LHCN-M2 (cell line): ENCODE measurements at regions not wholly inside any gene's neighbourhood (a gene's known extent, or its start where the extent isn't known, plus 50 kb on each side); places are given as distances from the start of the nearest gene placed in this dataset.

Source experiments
- DNase-seq: peaks from one replicate; pipeline ENCODE4 v3.0.0-alpha.2; 2012; ENCODE audit warnings: low read depth

DNA sequence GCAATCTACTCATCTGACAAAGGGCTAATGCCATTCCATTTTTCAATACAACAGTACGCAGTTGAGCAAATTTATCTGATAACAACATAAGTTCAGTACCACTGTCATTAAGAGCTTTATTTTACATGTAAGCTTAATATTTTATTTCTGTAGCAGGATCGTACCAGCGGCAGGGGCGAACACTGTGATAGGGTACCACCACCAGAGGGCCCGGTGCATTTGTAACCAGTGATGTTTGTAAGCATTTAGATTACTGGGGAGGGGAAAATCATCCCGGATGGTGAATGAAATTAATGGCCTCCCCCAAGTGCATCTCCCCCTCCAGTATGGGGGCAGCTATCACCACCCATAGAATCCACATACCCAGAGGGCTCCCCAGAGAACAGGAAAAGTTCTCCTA is 179.0 kb downstream of the ADGRA3 start:
- no peak for DNase-seq

- no peak for DNase-seq
Observed at GRCh38 chr4:22334155-22334554, 181.7 kb downstream of the ADGRA3 start.

GRCh38 chr4:22324422-22324821 is 191.4 kb downstream of the ADGRA3 start:
- DNase-seq, result no peak

DNA sequence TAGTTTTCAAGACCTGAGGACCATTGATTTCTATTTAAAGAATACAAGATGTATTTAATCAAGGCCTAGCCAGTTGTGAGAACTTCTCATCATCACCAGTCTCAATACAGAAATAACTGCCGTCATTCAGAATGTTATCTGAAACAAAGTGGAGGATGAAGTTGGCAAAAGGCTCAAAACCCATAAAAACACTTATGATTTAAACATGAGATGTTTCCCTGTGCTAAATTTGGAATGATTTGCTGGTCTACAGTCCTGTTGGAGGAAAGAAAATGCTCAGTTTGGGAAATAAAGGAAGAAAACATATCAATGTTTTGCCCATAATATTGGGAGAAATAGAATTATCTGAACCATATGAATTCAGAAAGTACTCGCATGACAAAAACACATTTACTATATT is 192.2 kb downstream of the ADGRA3 start:
- DNase-seq, result no peak

GRCh38 chr4:22322996-22323395 is 192.9 kb downstream of the ADGRA3 start:
- no peak for DNase-seq

GRCh38 chr4:22315628-22316027 is 200.2 kb downstream of the ADGRA3 start:
- DNase-seq, result peak; percentile 46

- DNase-seq, result no peak
Observed at GRCh38 chr4:22313976-22314375, 201.9 kb downstream of the ADGRA3 start.

DNA sequence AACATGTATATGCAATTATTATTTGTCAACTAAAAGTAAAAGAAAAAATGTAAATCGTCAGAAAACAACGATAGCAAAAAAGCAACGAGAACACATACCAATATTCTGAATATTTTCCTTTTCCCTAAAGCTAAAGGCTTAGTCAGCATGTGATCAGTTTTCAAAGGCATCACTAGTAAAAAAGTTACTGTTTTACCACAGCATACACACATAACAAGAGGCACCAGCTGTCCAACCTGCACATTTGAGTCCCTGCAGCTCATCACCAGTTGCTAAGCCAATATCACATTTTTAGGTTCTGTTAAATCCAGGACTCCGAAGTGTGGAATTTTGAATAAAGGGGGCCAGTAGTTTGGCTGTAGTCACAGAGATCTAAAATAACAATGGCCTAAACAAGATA is 203.8 kb downstream of the ADGRA3 start:
- DNase-seq, result peak; percentile 40

DNA sequence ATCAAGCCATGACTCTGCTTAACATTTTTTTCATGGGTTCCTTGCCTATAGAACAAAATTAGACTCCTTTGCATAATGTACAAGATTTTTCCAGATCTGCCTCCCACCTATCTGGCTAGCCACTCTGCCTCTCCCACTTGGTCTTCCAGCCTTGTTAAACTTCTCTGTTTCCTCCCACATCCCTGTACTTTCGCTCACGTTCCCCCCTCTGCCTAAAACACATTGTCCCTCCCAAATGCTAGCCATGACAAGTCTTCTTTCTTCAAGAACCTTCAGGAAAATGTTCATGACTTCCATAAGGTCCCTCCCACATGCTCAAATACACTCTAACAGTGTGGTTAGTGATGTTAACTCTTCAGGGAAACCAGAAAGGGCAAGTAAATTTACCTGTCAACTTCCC is 214.6 kb downstream of the ADGRA3 start:
- DNase-seq, result no peak

GRCh38 chr4:22299678-22300077 is 216.2 kb downstream of the ADGRA3 start:
- no peak for DNase-seq

DNA sequence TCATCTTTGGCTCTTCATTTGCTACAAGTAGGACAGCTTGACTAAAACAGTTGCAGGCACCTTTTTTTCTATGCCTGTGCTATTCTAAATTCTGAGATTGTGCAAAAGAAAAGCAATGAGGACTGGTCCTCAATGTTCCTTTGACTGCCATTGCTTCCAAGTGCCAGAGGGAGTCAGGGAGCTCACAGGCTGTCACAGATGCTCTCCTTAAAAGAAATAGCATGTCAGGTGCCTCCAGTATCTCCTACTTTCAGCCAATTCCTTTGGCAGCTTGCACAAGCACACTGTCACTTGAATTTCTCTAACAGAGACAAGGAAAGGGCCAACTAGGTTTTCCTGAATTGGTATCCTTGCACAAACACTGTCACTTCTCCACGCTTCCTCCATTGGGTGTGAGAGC is 228.2 kb downstream of the ADGRA3 start:
- DNase-seq, result no peak

GRCh38 chr4:22268350-22269025 is 247.4 kb downstream of the ADGRA3 start:
- DNase-seq, result no peak

GRCh38 chr4:22264261-22264660 is 251.6 kb downstream of the ADGRA3 start:
- no peak for DNase-seq

GRCh38 chr4:22253431-22253830 is 262.4 kb downstream of the ADGRA3 start:
- no peak for DNase-seq

DNA sequence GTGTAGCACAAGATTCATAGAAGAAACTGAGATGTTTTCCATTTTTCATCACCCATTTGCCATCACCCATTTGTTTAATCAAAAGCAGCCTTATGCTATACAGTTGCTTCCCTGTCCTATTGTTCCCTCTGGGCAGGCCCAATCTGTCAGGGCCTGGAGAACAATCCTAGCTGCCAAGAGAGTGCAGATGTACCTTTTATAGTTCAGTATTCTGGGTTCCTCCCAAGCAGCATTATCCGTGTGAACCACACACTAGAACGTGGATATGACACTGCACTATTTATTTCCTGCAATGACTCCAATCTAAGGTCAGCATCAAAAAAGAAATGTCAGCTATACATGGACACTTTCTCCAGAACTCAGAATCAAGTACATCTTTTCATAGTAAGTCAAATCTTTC is 269.0 kb downstream of the ADGRA3 start:
- no peak for DNase-seq

- no peak for DNase-seq
Observed at GRCh38 chr4:22245294-22245693, 270.6 kb downstream of the ADGRA3 start.

GRCh38 chr4:22241415-22241814 is 274.5 kb downstream of the ADGRA3 start:
- no peak for DNase-seq

DNA sequence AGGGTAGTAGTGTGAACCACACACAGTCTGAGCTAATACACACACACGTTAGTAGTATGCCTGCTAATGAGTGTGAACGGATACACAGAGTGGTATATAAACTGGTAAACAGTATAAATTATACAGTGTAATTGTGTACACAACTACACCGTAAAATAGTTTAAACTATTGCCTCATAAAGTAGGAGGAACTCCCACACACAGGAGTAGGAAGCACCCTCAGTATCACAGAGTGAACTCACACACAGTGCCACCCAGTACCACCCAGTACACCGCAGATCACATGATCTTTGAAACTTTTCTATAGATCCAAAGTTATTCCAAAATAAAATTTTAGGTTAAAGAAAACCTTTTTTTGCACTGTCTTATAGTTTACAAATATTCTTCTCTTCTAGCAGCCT is 275.1 kb downstream of the ADGRA3 start:
- DNase-seq, result no peak

DNA sequence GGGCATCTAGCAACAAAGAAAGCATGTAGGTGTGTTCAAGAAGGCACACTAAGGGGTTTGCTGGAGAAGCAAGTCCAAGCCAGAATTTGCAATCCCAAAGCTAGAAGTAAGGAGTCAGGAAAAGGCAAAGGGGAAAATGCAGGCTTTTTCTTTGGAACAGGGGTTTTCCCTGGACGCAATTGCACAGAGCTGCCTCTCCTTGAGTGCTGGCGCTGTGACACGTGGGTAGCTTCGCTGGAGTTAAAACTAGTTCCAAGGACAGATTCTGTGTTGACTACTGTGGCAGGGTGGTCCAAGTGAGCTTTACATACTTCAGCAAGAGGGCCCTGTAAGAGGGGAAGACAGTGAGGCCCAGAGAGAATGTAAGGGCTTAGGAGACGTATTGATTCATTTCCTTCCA is 277.1 kb downstream of the ADGRA3 start:
- peak; percentile 7 for DNase-seq

- DNase-seq, result no peak
Observed at GRCh38 chr4:22237846-22238494, 277.9 kb downstream of the ADGRA3 start.

DNA sequence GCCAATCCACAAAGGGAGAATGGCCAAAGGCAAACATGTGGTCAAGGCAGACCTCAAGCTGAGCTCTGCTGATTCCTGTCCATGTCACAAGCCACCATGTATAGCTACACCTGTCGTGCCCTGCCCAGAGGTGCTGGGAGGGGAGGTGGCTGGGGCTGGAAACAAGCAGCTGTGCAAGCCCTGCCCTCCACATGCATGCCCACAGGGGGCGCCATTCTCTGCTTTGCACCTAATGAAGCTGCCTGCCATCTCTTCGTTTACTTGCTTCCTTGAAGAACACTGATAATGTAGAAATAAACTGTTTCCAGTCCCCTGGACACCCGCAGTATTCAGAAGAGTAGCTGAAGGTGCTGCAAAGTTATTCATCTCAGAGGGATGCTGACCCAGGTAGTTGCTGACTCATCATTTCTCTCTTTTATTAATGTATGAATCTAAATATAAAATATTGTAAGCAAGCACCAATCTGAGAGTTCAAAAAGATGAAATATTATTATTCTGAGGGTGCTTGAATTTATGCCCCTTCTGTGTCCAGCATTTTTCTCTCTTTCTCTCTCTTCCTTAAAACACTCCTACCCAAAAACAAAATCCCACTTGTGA is 278.6 kb downstream of the ADGRA3 start:
- DNase-seq, result peak; percentile 18

DNA sequence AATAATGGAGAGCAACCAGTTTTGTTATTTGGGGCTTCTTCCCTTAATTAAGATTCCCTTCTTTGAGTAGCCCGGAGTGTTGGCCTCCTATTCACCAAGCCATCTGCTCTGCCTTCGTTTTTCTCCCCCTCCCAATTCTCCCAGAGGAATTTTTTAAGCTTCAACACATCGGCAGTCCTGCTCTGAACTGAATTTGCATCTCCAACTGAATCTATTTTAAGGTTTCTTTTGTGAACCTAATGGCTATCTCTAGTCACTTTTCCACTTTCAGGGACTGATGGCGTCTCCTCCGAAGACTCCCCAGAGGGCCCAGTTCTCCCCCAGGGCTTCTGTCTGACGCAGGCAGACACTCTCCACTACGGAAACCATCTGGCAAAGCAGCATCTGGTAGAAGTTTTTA is 280.2 kb downstream of the ADGRA3 start:
- no peak for DNase-seq

- DNase-seq, result no peak
Observed at GRCh38 chr4:22233230-22233629, 282.6 kb downstream of the ADGRA3 start.
